Activated T-helper 1 cell treated with anti-CD3 and anti-CD28 coated beads, Interleukin-12 subunit alpha, Interleukin-12 subunit beta, Interleukin-2, Interleukin-4 antibody, amounts not matched to agents 30 ng/mL and 10 ng/mL and 1 ng/mL, durations not matched to agents 14 hours and 24 hours and 36 hours (primary cell): ENCODE measurements at regions not wholly inside any gene's neighbourhood (a gene's known extent, or its start where the extent isn't known, plus 50 kb on each side); places are given as distances from the start of the nearest gene placed in this dataset.
"Not testable (repeated sequence)": the region's sequence is repeated elsewhere in the genome, so short reads cannot be mapped to it uniquely, and the experiment has no call there.

Experiments used
- DNase-seq: peaks from one replicate; pipeline ENCODE4 v3.0.0; 2021; ENCODE audit warnings: low spot score
- H3K27ac Mint-ChIP-seq: one replicate; pipeline ENCODE4 v1.8.0; 2021; ENCODE audit warnings: mild to moderate bottlenecking, mixed read lengths
- H3K27me3 Mint-ChIP-seq: one replicate; pipeline ENCODE4 v1.8.0; 2022; ENCODE audit warnings: mild to moderate bottlenecking, moderate library complexity, mixed read lengths; ENCODE audit not compliant: insufficient read depth
- H3K36me3 Mint-ChIP-seq: one replicate; pipeline ENCODE4 v1.8.0; 2021; ENCODE audit warnings: low read depth, mixed read lengths
- H3K4me1 Mint-ChIP-seq: one replicate; pipeline ENCODE4 v1.8.0; 2021; ENCODE audit warnings: low read depth, mixed read lengths
- H3K4me3 Mint-ChIP-seq: one replicate; pipeline ENCODE4 v1.8.0; 2021; ENCODE audit warnings: mild to moderate bottlenecking, moderate library complexity, mixed read lengths
- H3K9me3 Mint-ChIP-seq: one replicate; pipeline ENCODE4 v1.8.0; 2021; ENCODE audit warnings: mixed read lengths
- intact Hi-C: fragments of 100-400 bp; cut with micrococcal nuclease; formaldehyde crosslinking; loops from one replicate; pipeline ENCODE4 v1.15.1; 2024

GRCh38 chr21:9728219-9728992 lies 793.0 kb upstream of the TPTE start:
- H3K27me3 Mint-ChIP-seq, H3K36me3 Mint-ChIP-seq, DNase-seq, intact Hi-C loops, H3K27ac Mint-ChIP-seq, H3K4me1 Mint-ChIP-seq, H3K4me3 Mint-ChIP-seq: not testable (repeated sequence)
- H3K9me3 Mint-ChIP-seq = peaks cover 52% of the 10 kb centered on the region

GRCh38 chr21:9730866-9731265 lies 790.5 kb upstream of the TPTE start:
- Mint-ChIP-seq H3K27me3 (no peaks in the 10 kb centered on the region), H3K4me1 (no peaks in the 10 kb centered on the region), H3K9me3 (peaks cover 35% of the 10 kb centered on the region), H3K36me3 (no peaks in the 10 kb centered on the region), H3K27ac (no peak overlapping the region), H3K4me3 (no peak overlapping the region)
- intact Hi-C loops = no loop called here
- no peak for DNase-seq

GRCh38 chr21:9731317-9731716 lies 790.1 kb upstream of the TPTE start:
- intact Hi-C loops, H3K4me3 Mint-ChIP-seq, H3K27ac Mint-ChIP-seq, H3K27me3 Mint-ChIP-seq, H3K4me1 Mint-ChIP-seq, DNase-seq, H3K36me3 Mint-ChIP-seq: not testable (repeated sequence)
- H3K9me3 Mint-ChIP-seq = peaks cover 33% of the 10 kb centered on the region

GRCh38 chr21:9732605-9733004 lies 788.8 kb upstream of the TPTE start:
- H3K36me3 Mint-ChIP-seq, H3K27me3 Mint-ChIP-seq, DNase-seq, intact Hi-C loops, H3K4me3 Mint-ChIP-seq, H3K27ac Mint-ChIP-seq, H3K4me1 Mint-ChIP-seq: not testable (repeated sequence)
- H3K9me3 Mint-ChIP-seq = peaks cover 20% of the 10 kb centered on the region

- intact Hi-C loops, H3K4me1 Mint-ChIP-seq, H3K27ac Mint-ChIP-seq: not testable (repeated sequence)
These were observed 787.4 kb upstream of the TPTE start for GRCh38 chr21:9733761-9734558.

GRCh38 chr21:9735421-9735961 lies 785.9 kb upstream of the TPTE start:
- DNase-seq = no peak
- H3K36me3 Mint-ChIP-seq = peaks cover 2% of the 10 kb centered on the region
- intact Hi-C loops = no loop called here

More at GRCh38 chr21:9733761-9734558, 787.4 kb upstream of the TPTE start:
- H3K9me3 Mint-ChIP-seq, H3K4me3 Mint-ChIP-seq, H3K36me3 Mint-ChIP-seq, DNase-seq, H3K27me3 Mint-ChIP-seq: not testable (repeated sequence)

GRCh38 chr21:9737301-9737700 lies 784.1 kb upstream of the TPTE start:
- peaks cover 31% of the 10 kb centered on the region for H3K9me3 Mint-ChIP-seq
- intact Hi-C loops, H3K27me3 Mint-ChIP-seq, H3K4me1 Mint-ChIP-seq, H3K36me3 Mint-ChIP-seq, DNase-seq, H3K27ac Mint-ChIP-seq, H3K4me3 Mint-ChIP-seq: not testable (repeated sequence)

More at GRCh38 chr21:9735421-9735961, 785.9 kb upstream of the TPTE start:
- peaks cover 15% of the 10 kb centered on the region for H3K9me3 Mint-ChIP-seq
- no peak overlapping the region for H3K4me3 Mint-ChIP-seq
- no peaks in the 10 kb centered on the region for H3K4me1 Mint-ChIP-seq
- no peaks in the 10 kb centered on the region for H3K27me3 Mint-ChIP-seq
- no peak overlapping the region for H3K27ac Mint-ChIP-seq

- H3K27me3 Mint-ChIP-seq, H3K4me3 Mint-ChIP-seq, DNase-seq, H3K36me3 Mint-ChIP-seq, intact Hi-C loops, H3K27ac Mint-ChIP-seq, H3K4me1 Mint-ChIP-seq: not testable (repeated sequence)
- H3K9me3 Mint-ChIP-seq = peaks cover 34% of the 10 kb centered on the region
These were observed 783.4 kb upstream of the TPTE start for GRCh38 chr21:9737871-9738515.

- no peak for DNase-seq
- H3K36me3 Mint-ChIP-seq = peaks cover 2% of the 10 kb centered on the region
- no peak overlapping the region for H3K4me3 Mint-ChIP-seq
- H3K9me3 Mint-ChIP-seq = peaks cover 34% of the 10 kb centered on the region
- no peaks in the 10 kb centered on the region for H3K4me1 Mint-ChIP-seq
- intact Hi-C loops = no loop called here
- H3K27me3 Mint-ChIP-seq = no peaks in the 10 kb centered on the region
- H3K27ac Mint-ChIP-seq = no peak overlapping the region
These were observed 782.9 kb upstream of the TPTE start for GRCh38 chr21:9738527-9738926.

GRCh38 chr21:9739240-9739639 lies 782.1 kb upstream of the TPTE start:
- H3K27me3 Mint-ChIP-seq = no peaks in the 10 kb centered on the region
- no peaks in the 10 kb centered on the region for H3K4me1 Mint-ChIP-seq
- H3K27ac Mint-ChIP-seq = no peak overlapping the region
- peaks cover 2% of the 10 kb centered on the region for H3K36me3 Mint-ChIP-seq
- DNase-seq = no peak
- H3K9me3 Mint-ChIP-seq = peaks cover 34% of the 10 kb centered on the region
- H3K4me3 Mint-ChIP-seq = no peak overlapping the region
- intact Hi-C loops = no loop called here

- H3K4me3 Mint-ChIP-seq, H3K27ac Mint-ChIP-seq, intact Hi-C loops, H3K27me3 Mint-ChIP-seq, H3K4me1 Mint-ChIP-seq, H3K36me3 Mint-ChIP-seq, DNase-seq: not testable (repeated sequence)
- H3K9me3 Mint-ChIP-seq = peaks cover 34% of the 10 kb centered on the region
These were observed 781.0 kb upstream of the TPTE start for GRCh38 chr21:9740177-9740941.

- H3K27ac Mint-ChIP-seq, DNase-seq, H3K4me1 Mint-ChIP-seq, H3K36me3 Mint-ChIP-seq, H3K4me3 Mint-ChIP-seq, H3K27me3 Mint-ChIP-seq, intact Hi-C loops: not testable (repeated sequence)
- peaks cover 34% of the 10 kb centered on the region for H3K9me3 Mint-ChIP-seq
These were observed 780.2 kb upstream of the TPTE start for GRCh38 chr21:9740991-9741742.
